ENCODE measurements at regions not wholly inside any gene's neighbourhood (a gene's known extent, or its start where the extent isn't known, plus 50 kb on each side); places are given as distances from the start of the nearest gene placed in this dataset.
"Not testable (repeated sequence)": the region's sequence is repeated elsewhere in the genome, so short reads cannot be mapped to it uniquely, and the experiment has no call there.

DNA sequence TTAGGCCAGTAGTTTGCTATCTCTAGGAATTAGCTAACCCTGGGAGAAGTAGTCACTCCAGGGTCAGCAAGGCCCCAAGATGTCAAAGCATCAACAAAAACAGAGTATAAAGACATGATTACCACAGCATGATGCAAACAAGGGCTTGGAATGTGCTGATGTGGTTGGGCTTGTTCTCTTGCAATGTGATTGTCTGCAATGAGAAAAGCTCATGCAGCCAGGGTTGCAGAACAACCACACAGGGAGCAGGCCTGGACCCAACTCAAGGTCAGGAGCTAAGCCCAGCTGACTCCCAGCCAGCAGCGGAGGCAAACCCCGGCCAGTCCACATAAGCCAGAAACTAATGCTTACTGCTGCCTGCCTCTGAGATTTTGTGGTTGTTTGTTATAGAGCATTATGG, 132.4 kb upstream of the ZC3H12C start:
- no peaks in the 10 kb centered on the region for H3K36me3 Mint-ChIP-seq (ENCODE audit: insufficient read depth)
- H3K4me1 Mint-ChIP-seq (ENCODE audit: low read depth), result peaks cover 3% of the 10 kb centered on the region
- no peak for ATAC-seq
- H3K9me3 Mint-ChIP-seq, result no peaks in the 10 kb centered on the region
- H3K27me3 Mint-ChIP-seq (ENCODE audit: low read depth), result no peaks in the 10 kb centered on the region
- no peak for DNase-seq
- no peak overlapping the region for H3K4me3 Mint-ChIP-seq

DNA sequence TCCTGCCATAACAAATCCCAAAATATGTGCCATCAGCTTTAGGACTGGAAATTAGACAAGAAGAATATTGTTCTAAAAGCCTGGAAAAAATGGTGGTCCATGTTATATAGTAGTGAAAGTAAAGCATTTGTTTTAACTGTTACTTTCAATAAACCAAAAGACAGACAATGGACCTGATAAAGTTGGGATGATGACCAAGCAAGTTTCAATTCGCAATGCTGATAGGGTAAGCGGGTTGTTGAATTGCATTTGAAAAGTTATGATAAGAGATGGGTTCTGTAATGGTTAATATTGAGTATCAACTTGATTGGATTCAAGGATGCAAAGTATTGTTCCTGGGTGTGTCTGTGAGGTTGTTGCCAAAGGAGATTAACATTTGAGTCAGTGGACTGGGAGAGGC, 131.9 kb upstream of the ZC3H12C start:
- H3K36me3 Mint-ChIP-seq (ENCODE audit: insufficient read depth), result no peaks in the 10 kb centered on the region
- H3K9me3 Mint-ChIP-seq, result no peaks in the 10 kb centered on the region
- no peak for ATAC-seq
- peaks cover under 1% of the 10 kb centered on the region for H3K4me1 Mint-ChIP-seq (ENCODE audit: low read depth)
- H3K27me3 Mint-ChIP-seq (ENCODE audit: low read depth), result no peaks in the 10 kb centered on the region
- no peak for DNase-seq
- H3K4me3 Mint-ChIP-seq, result no peak overlapping the region

DNA sequence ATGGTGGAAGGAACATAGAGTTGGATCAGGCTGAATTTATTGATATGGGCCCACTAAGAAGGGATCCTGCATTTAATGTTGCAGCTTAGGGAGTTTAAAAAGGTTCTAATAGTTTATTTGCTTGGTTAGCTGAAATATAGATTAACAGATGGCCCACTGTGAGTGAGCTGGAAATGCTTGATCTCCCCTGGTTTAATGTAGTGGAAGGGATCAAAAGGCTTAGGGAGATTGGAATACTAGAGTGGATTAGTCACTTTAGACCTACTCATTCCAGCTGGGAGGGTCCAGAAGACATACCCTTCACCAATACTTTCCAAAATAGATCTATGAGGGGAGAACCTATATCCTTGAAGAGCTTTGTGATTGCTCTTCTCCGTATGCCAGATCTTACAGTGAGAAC, 130.1 kb upstream of the ZC3H12C start:
- no peak for DNase-seq
- no peaks in the 10 kb centered on the region for H3K27me3 Mint-ChIP-seq (ENCODE audit: low read depth)
- H3K4me3 Mint-ChIP-seq, result no peak overlapping the region
- H3K4me1 Mint-ChIP-seq (ENCODE audit: low read depth), result no peaks in the 10 kb centered on the region
- H3K36me3 Mint-ChIP-seq (ENCODE audit: insufficient read depth), result no peaks in the 10 kb centered on the region
- no peak for ATAC-seq
- no peaks in the 10 kb centered on the region for H3K9me3 Mint-ChIP-seq

DNA sequence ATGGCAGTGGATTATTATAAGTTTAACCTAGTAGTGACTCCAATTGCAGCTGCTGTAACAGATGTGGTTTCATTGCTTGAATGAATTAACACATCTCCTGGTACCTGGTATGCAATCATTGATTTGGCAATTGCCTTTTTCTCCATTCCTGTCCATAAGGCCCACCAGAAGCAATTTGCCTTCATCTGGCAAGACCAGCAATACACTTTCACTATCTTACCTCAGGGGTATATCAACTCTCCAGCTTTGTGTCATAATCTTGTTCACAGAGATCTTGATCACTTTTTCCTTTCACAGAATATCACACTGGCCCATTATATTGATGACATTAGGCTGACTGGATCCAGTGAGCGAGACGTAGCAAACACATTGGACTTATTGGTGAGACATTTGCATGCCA, 128.7 kb upstream of the ZC3H12C start:
- Mint-ChIP-seq H3K9me3 (no peaks in the 10 kb centered on the region), H3K36me3 (ENCODE audit: insufficient read depth) (no peaks in the 10 kb centered on the region), H3K4me3 (no peak overlapping the region), H3K27me3 (ENCODE audit: low read depth) (no peaks in the 10 kb centered on the region), H3K4me1 (ENCODE audit: low read depth) (no peaks in the 10 kb centered on the region)
- ATAC-seq (no peak), DNase-seq (no peak)

DNA sequence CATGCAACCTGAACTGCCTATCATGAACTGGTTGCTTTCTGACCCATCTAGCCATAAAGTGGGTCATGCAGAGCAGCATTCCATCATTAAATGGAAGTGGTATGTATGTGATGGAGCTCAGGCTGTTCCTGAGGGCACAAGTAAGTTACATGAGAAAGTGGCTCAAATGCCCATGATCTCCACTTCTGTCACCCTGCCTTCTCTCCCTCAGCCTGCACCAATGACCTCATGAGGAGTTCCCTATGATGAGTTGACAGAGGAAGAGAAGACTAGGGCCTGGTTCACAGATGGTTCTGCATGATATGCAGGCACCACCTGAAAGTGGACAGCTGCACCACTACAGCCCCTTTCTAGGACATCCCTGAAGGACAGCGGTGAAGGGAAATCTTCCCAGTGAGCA, 127.7 kb upstream of the ZC3H12C start:
- not testable (repeated sequence) for H3K9me3 Mint-ChIP-seq

DNA sequence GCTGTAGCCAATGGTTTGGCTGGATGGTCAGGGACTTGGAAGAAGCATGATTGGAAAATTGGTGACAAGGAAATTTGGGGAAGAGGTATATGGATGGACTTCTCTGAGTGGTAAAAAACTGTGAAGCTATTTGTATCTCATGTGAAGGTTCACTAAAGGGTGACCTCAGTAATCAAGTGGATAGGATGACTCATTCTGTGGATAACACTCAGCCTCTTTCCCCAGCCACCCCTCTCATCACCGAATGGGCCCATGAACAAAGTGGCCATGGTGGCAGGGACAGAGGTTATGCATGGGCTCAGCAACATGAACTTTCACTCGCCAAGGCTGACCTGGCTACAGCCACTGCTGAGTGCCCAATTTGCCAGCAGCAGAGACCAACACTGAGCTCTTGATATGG, 127.3 kb upstream of the ZC3H12C start:
- not testable (repeated sequence) for H3K9me3 Mint-ChIP-seq; H3K27me3 Mint-ChIP-seq (ENCODE audit: low read depth); H3K4me3 Mint-ChIP-seq; H3K36me3 Mint-ChIP-seq (ENCODE audit: insufficient read depth); ATAC-seq; DNase-seq; H3K4me1 Mint-ChIP-seq (ENCODE audit: low read depth)

More for the DNA sequence above, 127.7 kb upstream of the ZC3H12C start:
- not testable (repeated sequence) for H3K27me3 Mint-ChIP-seq (ENCODE audit: low read depth); H3K4me1 Mint-ChIP-seq (ENCODE audit: low read depth); DNase-seq; H3K4me3 Mint-ChIP-seq; H3K36me3 Mint-ChIP-seq (ENCODE audit: insufficient read depth); ATAC-seq

DNA sequence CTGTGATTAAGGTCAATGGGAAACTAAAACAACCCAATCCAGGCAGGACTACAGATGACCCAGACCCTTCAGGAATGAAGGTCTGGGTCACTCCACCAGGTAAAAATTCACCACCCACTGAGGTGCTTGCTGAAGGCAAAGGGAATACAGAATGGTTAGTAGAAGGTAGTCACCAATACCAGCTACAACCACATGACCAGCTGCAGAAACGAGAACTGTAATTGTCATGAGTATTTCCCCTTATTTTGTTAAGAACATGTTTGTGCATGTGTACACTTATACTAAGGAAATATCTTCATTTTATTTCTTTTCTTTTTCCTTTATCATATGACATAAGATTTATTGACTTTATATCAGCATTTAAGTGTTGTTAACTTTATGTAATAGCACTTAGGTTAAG, 126.1 kb upstream of the ZC3H12C start:
- ATAC-seq; H3K27me3 Mint-ChIP-seq (ENCODE audit: low read depth); H3K4me1 Mint-ChIP-seq (ENCODE audit: low read depth); H3K36me3 Mint-ChIP-seq (ENCODE audit: insufficient read depth); DNase-seq; H3K9me3 Mint-ChIP-seq; H3K4me3 Mint-ChIP-seq: not testable (repeated sequence)

DNA sequence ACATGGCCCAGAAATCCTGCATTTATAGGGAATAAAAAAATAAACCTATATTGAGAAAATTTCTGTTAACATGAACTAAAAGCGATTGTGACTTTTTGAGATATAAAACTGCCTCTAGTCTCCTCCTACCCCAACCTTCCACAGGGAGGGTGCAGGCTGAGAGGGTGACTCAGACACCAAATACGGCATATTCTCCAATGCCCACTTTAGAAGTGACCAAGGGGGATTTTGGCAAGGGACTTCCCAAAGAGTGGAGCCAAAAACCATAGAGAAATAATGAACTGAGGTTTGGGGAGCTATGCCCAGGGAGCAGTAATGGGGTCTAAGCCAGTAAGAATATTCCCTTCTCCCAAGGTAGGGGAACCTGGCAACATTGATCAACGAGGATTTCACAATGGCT, 124.9 kb upstream of the ZC3H12C start:
- DNase-seq, result no peak
- no peak overlapping the region for H3K4me3 Mint-ChIP-seq

DNA sequence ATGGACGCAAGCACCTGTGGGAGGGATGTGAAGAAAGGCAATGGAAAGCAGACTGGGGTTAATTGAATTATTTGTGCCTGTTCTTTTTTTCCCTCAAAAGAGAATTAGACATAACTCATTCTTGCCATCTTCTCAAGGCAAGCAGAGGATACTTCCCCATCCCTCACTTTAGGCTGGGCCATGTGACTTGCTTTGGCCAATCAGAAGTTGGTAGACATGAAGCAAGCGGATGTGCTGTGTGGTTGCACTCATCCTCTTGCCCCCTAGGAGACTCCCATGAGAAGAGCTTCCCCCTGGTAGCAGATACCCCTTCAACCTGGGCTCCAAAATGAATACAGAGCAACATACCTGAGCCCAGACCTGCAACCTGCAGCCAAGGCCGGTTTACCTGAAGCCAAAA, 124.4 kb upstream of the ZC3H12C start:
- H3K4me3 Mint-ChIP-seq, result no peak overlapping the region
- no peaks in the 10 kb centered on the region for H3K27me3 Mint-ChIP-seq (ENCODE audit: low read depth)
- no peaks in the 10 kb centered on the region for H3K9me3 Mint-ChIP-seq
- peaks cover 5% of the 10 kb centered on the region for H3K4me1 Mint-ChIP-seq (ENCODE audit: low read depth)
- DNase-seq (no peak), ATAC-seq (no peak)
- no peaks in the 10 kb centered on the region for H3K36me3 Mint-ChIP-seq (ENCODE audit: insufficient read depth)

More for the DNA sequence above, 124.9 kb upstream of the ZC3H12C start:
- Mint-ChIP-seq H3K9me3 (no peaks in the 10 kb centered on the region), H3K36me3 (ENCODE audit: insufficient read depth) (no peaks in the 10 kb centered on the region), H3K4me1 (ENCODE audit: low read depth) (peaks cover 5% of the 10 kb centered on the region), H3K27me3 (ENCODE audit: low read depth) (no peaks in the 10 kb centered on the region)
- no peak for ATAC-seq

DNA sequence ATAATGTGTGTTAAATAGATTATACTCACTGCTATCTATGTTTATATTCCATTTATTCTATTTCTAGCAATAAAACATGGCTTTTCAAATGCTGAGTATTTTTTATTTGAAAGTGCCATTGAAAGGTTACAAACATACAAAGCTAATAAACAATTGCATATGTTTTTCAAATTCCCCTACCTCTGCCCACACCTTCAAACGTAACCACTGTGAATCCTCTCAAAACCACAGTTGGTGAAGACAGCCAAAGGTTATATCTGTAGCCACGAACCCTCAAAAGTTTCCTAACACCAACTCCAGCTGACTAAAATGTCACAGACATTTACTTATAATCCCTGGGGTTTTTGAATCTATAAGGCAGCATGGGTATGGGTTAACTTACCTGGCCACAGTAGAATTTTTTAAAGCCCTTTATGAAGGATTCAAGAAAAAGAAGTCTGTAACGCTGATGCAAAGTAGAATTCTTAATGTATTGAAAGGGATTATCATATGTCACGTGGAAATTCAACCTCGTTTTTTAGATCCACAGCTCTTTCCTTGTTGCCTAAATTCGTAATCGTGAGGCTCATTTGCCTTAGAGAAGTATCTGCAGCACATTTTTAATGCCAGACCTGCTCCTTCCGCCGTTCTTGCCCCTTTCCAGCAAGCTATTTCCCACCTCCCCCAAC, 122.5 kb upstream of the ZC3H12C start:
- ATAC-seq, result no peak
- Mint-ChIP-seq H3K9me3 (no peaks in the 10 kb centered on the region), H3K4me3 (no peak overlapping the region), H3K36me3 (ENCODE audit: insufficient read depth) (no peaks in the 10 kb centered on the region), H3K4me1 (ENCODE audit: low read depth) (peaks cover 5% of the 10 kb centered on the region), H3K27me3 (ENCODE audit: low read depth) (peaks cover 9% of the 10 kb centered on the region)
- DNase-seq, result no peak

DNA sequence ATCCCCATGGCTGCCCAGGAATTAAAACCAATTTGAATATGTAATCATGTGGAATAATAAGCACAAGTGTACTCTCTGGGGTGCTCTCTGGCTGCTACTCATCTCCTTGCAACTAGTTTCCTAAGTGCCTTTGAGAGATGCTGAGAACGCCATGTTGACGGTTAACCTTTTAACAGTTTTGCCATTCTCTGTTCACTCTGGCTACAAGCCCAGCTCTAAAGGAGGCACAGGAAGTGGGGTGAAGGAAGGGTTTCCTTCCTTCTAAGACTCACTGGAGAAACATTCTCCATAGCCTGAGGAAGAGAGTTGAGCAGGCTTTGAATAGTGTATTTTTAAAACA, 122.0 kb upstream of the ZC3H12C start:
- no peak for ATAC-seq
- H3K4me1 Mint-ChIP-seq (ENCODE audit: low read depth), result peaks cover 5% of the 10 kb centered on the region
- peaks cover 9% of the 10 kb centered on the region for H3K27me3 Mint-ChIP-seq (ENCODE audit: low read depth)
- no peak overlapping the region for H3K4me3 Mint-ChIP-seq
- DNase-seq, result no peak
- H3K36me3 Mint-ChIP-seq (ENCODE audit: insufficient read depth), result no peaks in the 10 kb centered on the region
- no peaks in the 10 kb centered on the region for H3K9me3 Mint-ChIP-seq

DNA sequence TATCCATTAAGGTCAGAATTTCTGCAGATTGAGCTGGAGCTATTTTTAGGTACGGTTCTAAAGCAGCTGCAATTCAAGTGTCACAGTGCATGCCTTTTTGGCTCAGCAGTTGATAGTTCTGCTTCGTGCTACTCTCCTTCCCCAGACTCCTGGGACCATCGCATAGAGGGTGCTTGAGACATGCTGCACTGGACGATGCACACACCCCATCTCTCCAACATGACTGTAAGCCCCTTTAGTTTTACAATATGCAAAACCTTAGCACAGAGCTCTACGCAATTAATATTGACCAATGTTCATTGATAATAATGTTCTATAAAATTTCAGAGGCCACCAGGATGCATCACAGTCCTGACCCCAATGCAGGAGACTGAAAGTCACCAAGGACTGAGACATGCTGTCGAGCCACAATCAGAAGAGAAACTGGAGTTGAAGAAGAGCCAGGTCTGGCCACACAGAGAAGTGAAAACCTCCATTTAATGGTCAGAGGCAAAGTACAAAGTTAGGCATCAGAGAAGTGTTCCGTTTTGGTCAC, 120.9 kb upstream of the ZC3H12C start:
- Mint-ChIP-seq H3K4me3 (no peak overlapping the region), H3K9me3 (no peaks in the 10 kb centered on the region), H3K36me3 (ENCODE audit: insufficient read depth) (no peaks in the 10 kb centered on the region), H3K4me1 (ENCODE audit: low read depth) (peaks cover 5% of the 10 kb centered on the region), H3K27me3 (ENCODE audit: low read depth) (peaks cover 9% of the 10 kb centered on the region)
- ATAC-seq, result no peak
- no peak for DNase-seq

DNA sequence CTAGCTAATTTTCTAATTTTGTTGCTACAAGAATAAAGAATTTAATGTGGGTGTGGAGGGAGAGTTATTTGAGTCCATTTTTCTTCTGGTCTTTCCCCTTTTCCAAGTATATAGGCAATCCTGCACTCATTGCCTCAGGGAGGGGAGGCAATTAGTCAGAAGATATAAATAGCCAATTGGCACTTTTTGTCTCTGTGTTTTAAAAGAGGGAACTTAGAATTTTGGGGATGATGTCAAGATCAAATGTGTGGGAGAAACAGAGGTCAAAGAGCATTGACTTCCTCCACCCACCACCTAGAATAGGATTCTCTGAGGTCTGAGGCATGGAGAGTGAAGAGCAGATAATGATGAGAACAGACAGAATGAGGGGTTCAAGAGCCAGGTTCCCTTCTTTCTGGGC, 120.3 kb upstream of the ZC3H12C start:
- peaks cover 9% of the 10 kb centered on the region for H3K27me3 Mint-ChIP-seq (ENCODE audit: low read depth)
- H3K9me3 Mint-ChIP-seq, result no peaks in the 10 kb centered on the region
- no peaks in the 10 kb centered on the region for H3K36me3 Mint-ChIP-seq (ENCODE audit: insufficient read depth)
- ATAC-seq (no peak), DNase-seq (no peak)
- no peak overlapping the region for H3K4me3 Mint-ChIP-seq
- H3K4me1 Mint-ChIP-seq (ENCODE audit: low read depth), result peaks cover 5% of the 10 kb centered on the region

DNA sequence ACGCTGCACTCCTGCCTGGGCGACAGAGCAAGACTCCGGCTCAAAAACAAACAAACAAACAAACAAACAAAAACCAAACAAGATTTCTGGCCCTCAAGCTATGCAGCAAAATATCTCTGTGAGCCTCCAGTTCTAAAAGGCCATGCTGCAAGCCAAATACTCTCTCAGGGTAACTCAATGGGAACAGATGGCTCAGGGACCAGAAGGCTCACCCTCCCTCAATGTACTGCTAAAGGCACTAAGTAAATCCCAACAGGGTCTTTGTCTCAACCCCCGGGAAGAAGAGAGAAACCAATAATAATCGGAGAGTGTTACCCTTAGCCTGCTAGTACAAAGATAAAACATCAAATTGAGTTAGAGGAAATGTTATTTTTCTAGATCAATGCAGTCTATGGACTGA, 119.7 kb upstream of the ZC3H12C start:
- DNase-seq (no peak), ATAC-seq (no peak)
- no peaks in the 10 kb centered on the region for H3K9me3 Mint-ChIP-seq
- H3K4me1 Mint-ChIP-seq (ENCODE audit: low read depth), result peaks cover 5% of the 10 kb centered on the region
- no peak overlapping the region for H3K4me3 Mint-ChIP-seq
- H3K27me3 Mint-ChIP-seq (ENCODE audit: low read depth), result peaks cover 9% of the 10 kb centered on the region
- no peaks in the 10 kb centered on the region for H3K36me3 Mint-ChIP-seq (ENCODE audit: insufficient read depth)

DNA sequence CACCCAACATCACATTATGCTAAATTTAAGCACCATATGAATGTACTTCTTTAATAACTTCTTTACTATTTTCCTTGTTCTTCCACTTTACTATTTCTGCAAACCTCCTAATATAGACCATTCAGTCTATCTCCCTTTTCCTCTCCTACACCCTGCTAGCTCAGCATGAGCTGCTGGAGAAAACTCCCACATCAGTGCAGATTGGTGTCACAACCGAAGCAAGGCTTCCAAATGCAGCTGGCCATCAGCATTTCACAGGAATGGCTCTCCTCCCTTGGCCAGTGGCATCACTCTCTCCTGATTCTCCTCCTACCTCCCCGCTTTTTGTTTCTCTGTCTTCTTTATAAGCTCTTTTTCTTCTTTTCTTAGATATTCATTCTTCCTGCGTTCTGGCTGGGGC, 118.7 kb upstream of the ZC3H12C start:
- peaks cover 14% of the 10 kb centered on the region for H3K27me3 Mint-ChIP-seq (ENCODE audit: low read depth)
- DNase-seq, result no peak
- H3K4me1 Mint-ChIP-seq (ENCODE audit: low read depth), result peaks cover 5% of the 10 kb centered on the region
- no peaks in the 10 kb centered on the region for H3K36me3 Mint-ChIP-seq (ENCODE audit: insufficient read depth)
- no peak for ATAC-seq
- H3K4me3 Mint-ChIP-seq, result no peak overlapping the region
- H3K9me3 Mint-ChIP-seq, result no peaks in the 10 kb centered on the region

DNA sequence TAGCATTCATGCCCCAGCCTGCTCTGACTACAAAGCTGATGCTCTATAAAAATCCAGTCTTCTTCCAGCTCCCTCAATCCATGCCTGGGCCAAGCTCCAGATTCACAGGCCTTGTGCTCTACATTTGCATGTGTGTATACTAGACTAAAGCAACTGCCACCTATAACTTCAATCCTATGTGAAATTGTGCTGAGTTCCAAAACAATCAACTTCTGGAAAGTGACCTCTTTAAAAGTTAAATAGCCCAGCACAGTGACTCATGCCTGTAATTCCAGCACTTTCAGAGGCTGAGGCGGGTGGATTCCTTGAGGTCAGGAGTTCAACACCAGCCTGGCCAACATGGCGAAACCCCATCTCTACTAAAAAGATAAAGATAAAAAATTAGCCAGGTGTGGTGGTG, 114.3 kb upstream of the ZC3H12C start:
- Mint-ChIP-seq H3K9me3 (no peaks in the 10 kb centered on the region), H3K4me1 (ENCODE audit: low read depth) (no peaks in the 10 kb centered on the region), H3K27me3 (ENCODE audit: low read depth) (peaks cover 26% of the 10 kb centered on the region), H3K4me3 (no peak overlapping the region), H3K36me3 (ENCODE audit: insufficient read depth) (no peaks in the 10 kb centered on the region)
- ATAC-seq, result no peak
- DNase-seq, result no peak
